ENCODE measurements at regions not wholly inside any gene's neighbourhood (a gene's known extent, or its start where the extent isn't known, plus 50 kb on each side); places are given as distances from the start of the nearest gene placed in this dataset.

GRCh38 chr5:123945548-123945947 lies 433.6 kb downstream of the CSNK1G3 start:
- TF ChIP-seq RAD21 (IDR thresholded peaks at IDR 0.05; ENCODE audit: low read length) (no peak), CTCF (IDR thresholded peaks at IDR 0.05) (no peak), TEAD4 (IDR thresholded peaks at IDR 0.05; ENCODE audit: borderline replicate concordance, insufficient read depth) (no peak), YY1 (IDR thresholded peaks at IDR 0.05; ENCODE audit: low read depth) (no peak), ELF1 (IDR thresholded peaks at IDR 0.05) (no peak), CHD2 (IDR thresholded peaks at IDR 0.05; ENCODE audit: low read length, partially characterized antibody) (no peak), MXI1 (IDR thresholded peaks at IDR 0.05; ENCODE audit: low read depth, low read length) (no peak), EZH2phosphoT487 (IDR thresholded peaks at IDR 0.05; ENCODE audit: borderline replicate concordance, low read depth) (no peak)
- TF ChIP-seq, protein P1, sequence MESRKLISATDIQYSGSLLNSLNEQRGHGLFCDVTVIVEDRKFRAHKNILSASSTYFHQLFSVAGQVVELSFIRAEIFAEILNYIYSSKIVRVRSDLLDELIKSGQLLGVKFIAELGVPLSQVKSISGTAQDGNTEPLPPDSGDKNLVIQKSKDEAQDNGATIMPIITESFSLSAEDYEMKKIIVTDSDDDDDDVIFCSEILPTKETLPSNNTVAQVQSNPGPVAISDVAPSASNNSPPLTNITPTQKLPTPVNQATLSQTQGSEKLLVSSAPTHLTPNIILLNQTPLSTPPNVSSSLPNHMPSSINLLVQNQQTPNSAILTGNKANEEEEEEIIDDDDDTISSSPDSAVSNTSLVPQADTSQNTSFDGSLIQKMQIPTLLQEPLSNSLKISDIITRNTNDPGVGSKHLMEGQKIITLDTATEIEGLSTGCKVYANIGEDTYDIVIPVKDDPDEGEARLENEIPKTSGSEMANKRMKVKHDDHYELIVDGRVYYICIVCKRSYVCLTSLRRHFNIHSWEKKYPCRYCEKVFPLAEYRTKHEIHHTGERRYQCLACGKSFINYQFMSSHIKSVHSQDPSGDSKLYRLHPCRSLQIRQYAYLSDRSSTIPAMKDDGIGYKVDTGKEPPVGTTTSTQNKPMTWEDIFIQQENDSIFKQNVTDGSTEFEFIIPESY (IDR thresholded peaks at IDR 0.05; ENCODE audit: borderline replicate concordance, low read depth) = no peak
- TF ChIP-seq, protein P2, sequence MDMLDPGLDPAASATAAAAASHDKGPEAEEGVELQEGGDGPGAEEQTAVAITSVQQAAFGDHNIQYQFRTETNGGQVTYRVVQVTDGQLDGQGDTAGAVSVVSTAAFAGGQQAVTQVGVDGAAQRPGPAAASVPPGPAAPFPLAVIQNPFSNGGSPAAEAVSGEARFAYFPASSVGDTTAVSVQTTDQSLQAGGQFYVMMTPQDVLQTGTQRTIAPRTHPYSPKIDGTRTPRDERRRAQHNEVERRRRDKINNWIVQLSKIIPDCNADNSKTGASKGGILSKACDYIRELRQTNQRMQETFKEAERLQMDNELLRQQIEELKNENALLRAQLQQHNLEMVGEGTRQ (IDR thresholded peaks at IDR 0.05; ENCODE audit: borderline replicate concordance, low read depth, low read length) = no peak

Data from SK-N-SH (cell line).